SK-N-MC (cell line): ENCODE measurements at regions not wholly inside any gene's neighbourhood (a gene's known extent, or its start where the extent isn't known, plus 50 kb on each side); places are given as distances from the start of the nearest gene placed in this dataset.

Experiments used
- EZH2 ChIP-seq: fragments of 200-600 bp; sonication (generic); IDR thresholded peaks from one replicate; pipeline ENCODE4 v1.6.1; 2017; ENCODE audit warnings: antibody characterized with exemption
- FOXP2 ChIP-seq: optimal IDR thresholded peaks from 2 replicates; pipeline ENCODE3; 2011; ENCODE audit warnings: mild to moderate bottlenecking, moderate library complexity; ENCODE audit not compliant: insufficient read depth; ENCODE audit errors: extremely low read length, control extremely low read depth
- POLR2AphosphoS5 ChIP-seq: IDR thresholded peaks from 2 replicates; pipeline ENCODE4 v1.6.1; 2012; ENCODE audit warnings: mild to moderate bottlenecking, low read depth, low read length, borderline replicate concordance

GRCh38 chr15:95111969-95112368, 880.6 kb downstream of the MCTP2 start:
- TF ChIP-seq POLR2AphosphoS5 (no peak), EZH2 (no peak), FOXP2 (no peak)
